ENCODE measurements at regions not wholly inside any gene's neighbourhood (a gene's known extent, or its start where the extent isn't known, plus 50 kb on each side); places are given as distances from the start of the nearest gene placed in this dataset.
"Not testable (repeated sequence)": the region's sequence is repeated elsewhere in the genome, so short reads cannot be mapped to it uniquely, and the experiment has no call there.

DNA sequence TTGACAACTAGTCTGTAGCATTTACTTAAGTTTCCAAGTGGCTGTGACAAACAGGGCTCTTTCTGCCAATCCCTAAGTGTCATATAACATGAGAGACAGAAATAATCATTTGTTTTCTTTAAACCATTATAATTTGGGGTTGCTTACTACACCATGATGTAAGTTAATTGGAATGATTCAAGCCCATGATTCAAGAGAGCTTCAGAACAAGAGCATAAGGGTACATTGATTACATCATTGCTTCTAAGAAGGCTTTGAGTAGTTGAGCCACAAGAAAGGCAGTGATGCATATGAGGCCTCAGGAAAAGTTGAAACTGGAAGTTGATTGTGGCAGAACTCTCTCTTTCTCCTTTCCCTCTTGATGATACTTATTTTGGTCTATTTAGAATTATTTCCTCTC is 444.0 kb downstream of the CCER1 start:
- DNase-seq (ENCODE audit: low read depth, low spot score): no peak

DNA sequence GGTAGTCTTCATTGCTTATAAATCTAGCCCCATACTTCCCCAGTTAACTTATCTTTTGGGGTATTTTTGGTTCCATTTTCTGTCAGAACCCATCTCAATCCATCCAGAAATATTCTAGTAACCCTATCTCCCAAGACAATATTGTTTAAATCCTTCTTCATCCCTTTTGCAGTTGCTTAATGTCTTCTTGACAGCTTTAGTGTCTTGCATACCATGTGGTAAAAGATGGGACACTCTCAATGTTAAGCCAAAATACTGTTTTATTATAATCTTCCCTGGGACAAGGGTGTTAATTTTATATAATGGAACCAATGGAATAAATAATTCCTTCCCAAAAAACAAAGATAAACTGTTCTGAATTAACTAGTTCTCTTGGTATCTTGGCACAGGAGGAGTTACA is 450.2 kb downstream of the CCER1 start:
- DNase-seq (ENCODE audit: low read depth, low spot score): no peak

DNA sequence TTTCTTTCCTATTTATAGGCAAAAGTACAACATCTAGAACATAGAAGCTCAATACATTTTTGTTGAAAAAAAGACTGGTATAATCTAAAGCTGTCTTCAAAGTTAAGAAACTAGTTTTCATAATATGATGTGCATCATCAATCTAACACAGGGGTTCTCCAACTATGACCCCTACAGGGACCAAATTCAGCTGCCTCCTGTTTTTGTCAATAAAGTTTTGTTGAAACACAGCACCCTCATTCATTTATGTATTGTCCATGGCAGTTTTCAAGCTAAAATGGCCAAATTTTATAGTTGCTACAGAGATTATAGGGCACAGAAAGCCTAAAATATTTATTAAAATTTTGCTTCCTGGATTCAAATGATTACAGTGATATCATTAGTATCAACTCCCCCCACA is 452.9 kb downstream of the CCER1 start:
- DNase-seq (ENCODE audit: low read depth, low spot score): no peak

DNA sequence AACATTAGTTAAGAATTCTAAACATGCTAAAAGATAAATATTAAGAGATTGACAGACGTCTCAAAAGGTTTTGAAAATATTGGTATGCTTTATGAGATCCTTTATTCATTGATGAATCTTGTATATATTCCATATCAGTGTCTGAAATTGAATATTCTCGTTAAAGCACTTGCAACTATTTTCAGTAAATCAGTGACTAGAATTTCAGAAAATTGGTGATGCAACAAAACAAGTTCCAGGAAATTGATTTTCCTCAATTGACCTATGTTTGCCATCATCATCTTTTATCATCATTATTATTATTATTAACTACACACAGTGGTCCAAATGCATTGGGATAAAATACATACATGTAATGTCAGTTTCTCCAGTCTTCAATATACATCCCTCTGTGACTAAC is 453.6 kb downstream of the CCER1 start:
- DNase-seq (ENCODE audit: low read depth, low spot score): no peak

DNA sequence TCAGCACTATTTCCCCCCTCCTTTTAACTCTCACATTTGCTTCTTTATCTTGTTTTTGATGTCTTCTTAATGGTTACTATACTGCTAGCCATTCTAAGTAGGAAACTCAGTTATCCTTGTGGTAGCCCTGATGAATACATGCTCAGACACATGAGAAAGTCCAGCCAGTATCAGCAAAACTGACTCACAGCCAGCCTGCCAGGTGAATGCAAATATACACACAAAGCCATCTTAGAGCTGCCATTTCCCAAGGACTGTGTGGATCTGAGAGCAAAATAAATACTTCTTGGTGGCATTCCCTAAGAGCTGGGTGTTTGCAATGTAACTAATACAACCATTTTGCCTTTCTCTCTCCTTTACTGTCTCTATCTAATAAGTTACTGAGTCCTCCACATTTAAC is 455.2 kb downstream of the CCER1 start:
- no peak for DNase-seq (ENCODE audit: low read depth, low spot score)

DNA sequence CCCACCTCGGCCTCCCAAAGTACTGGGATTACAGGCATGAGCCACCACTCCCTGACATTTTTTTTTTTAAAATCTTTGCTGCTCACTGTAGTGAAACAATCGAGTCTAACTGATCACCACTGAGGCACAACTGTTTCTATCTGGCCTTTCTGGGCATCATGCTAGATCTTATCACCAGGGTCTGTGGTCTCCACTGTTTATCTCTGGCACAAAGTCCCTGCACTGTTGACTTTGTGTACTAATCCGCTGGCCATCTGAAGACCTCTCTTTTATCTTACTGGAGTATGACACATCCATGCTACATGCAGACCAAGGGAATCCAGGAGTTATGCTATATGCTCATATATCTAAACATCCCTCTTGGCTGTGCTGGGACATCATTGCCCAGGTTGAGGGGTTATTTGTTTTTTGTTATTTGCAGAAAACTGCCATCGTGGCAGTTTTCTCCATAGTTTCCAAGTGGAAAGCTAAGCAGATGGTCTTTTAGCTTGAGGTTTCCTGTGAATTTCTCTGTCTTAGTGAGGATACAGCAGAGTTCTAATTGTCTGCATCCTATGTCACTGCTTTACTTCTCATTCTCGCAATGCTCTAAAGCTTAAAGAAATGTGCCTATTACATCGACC is 456.9 kb downstream of the CCER1 start:
- DNase-seq (ENCODE audit: low read depth, low spot score): no peak

DNA sequence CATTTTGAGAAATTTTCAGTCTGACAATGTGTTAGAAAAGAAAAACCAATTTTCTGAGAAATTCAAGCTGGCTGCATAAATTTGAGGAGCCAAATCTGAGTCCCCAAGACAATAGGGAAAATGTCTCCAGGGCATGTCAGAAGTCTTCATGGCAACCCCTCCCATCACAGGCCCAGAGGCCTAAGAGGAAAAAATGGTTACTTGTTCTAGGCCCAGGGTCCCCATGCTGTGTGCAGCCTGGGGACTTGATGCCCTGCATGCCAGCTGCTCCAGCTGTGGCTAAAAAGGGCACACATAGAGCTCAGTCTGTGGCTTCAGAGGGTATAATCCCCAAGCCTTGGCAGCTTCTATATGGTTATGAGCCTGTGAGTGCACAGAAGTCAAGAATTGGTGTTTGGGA is 464.6 kb downstream of the CCER1 start:
- DNase-seq (ENCODE audit: low read depth, low spot score): no peak

DNA sequence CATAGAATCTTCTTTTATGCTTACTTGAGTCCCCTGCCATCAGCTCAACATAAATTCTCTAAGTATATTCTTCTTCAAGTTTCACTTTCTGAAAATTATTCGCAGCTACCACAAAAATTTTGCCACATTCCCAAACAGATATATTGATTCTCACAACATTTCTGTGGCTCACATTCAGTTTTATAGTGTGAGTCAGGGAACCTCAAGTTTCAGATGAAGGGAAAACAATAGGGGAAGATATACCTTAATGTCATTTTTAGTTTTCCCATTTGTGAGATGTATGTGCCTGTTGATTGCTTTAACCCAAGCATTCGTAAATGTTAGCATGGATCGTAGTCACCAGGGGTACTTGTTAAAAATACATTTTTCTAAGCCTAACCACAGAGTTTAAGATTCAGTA is 465.8 kb downstream of the CCER1 start:
- no peak for DNase-seq (ENCODE audit: low read depth, low spot score)

DNA sequence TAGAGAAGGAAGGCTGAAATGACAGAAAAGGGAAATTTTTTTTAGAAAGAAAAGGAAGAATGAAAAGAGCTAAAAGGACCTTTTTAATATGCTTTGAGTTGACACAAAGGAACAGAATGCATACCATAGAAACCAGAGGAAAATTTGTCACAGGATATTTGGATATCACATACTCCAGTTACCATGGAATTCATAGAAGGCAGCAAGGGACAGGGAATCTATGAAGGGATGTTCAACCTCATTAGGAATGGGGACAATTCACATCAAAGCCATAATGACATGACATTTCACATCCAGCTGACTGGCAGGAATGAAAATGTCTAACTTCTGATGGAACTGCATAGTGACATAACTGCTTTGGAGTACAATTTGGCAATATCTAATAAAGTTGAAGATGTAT is 469.4 kb downstream of the CCER1 start:
- no peak for DNase-seq (ENCODE audit: low read depth, low spot score)

DNA sequence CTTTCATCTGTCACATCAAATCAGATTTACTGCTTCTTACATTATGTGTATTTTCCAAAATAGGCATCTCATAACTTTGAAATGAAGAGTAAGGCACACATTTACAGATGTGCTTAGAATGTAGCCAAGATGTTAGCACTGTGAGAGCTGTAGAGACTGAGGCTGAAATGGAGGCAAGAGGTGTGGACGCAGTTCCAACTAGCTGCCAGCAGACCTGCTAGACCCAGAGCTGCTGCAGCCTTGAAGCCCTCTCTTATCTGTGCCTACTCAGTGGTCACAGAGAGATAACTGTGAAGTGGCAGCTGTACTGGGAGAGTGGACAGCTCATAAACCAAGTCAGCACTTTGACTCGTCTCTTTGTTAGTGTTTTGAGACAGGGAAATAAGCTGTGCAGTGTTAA is 470.9 kb downstream of the CCER1 start:
- no peak for DNase-seq (ENCODE audit: low read depth, low spot score)

DNA sequence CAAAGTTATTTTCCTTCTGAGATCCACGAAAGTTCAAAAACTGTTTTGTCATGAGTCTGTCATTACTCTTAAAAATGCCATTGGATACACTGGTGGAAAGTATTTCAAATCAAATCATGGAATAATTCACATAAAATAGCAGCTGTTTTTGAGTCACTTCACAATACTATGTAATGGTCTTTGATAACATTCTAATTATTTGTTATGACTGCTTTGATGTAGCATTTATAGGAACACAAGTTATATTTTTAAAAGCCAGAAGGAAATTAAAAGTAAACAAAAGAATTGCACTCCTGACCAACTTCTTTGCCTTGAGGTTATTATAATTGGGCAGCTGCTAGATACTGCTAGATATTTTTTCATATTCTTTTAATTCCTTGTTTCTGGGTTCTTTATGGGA is 473.2 kb downstream of the CCER1 start:
- no peak for DNase-seq (ENCODE audit: low read depth, low spot score)

DNA sequence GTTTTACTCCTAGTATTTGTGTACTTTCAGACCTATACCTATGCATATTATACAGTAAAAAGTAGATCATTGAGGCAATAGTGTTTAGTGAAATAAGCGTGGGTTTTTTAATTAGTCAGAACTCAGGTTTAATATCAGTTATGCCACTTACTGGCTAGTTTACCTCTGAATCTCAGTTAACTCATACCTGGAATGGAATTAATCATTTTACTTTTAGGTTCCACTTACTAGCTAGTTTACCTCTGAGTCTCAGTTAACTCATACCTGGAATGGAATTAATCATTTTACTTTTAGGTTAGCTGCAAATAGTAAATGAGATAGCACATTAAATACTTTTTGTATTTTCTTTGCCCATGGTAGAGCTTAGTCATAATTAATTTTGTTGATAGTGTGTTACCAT is 475.7 kb downstream of the CCER1 start:
- DNase-seq (ENCODE audit: low read depth, low spot score): no peak

DNA sequence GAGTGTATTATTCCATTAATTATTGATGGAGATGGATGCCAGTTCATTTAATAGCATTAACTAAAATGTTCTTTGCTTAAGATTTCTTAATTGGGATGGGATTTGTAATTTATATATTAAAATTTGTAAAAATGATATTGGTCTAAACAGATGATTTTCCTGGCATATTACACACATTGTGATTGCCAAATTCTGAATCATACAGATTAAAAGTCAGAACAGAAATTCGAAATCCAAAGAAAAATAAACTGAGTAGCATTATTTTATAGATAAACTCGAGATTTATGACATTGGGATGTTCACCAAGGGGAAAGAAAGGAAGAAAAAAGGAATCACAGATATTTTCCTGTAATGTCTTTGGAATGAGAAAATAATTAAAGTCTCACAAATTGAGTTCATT is 481.1 kb downstream of the CCER1 start:
- DNase-seq (ENCODE audit: low read depth, low spot score): no peak

DNA sequence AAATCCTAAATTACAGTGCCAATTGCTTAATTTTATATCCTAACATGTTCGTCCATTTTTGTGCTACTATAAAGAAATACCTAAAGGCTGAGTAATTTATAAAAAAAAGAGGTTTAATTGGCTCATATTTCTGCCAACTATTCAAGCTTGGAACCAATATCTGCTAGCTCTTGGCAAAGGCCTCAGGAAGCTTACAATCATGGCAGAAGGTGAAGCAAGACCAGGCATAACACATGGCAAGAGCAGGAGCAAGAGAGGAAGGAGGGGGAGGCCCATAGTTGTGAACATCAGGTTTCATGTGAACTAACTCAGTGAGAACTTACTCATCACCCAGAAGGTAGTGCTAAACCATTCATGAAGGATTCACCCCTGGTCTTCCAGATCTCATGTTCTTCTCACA is 494.3 kb downstream of the CCER1 start:
- no peak for DNase-seq (ENCODE audit: low read depth, low spot score)

DNA sequence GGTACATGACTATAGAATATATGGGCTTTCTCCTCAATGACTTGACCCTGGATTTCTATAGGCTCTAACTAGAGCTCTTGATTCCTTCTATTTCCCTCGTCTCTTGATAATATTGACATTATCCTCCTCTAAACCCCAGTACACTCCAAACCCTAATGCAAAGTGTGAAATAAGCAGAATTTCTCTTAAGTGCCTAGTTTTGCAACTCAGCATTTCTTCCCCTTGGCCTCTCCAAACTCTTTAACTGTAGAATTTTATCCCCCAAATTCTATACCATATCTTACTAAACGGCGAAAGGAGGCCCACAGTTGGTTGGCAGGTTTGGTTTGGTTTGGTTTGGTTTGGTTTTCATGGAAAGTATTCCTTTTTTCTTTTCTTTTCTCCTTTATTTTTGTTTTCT is 498.7 kb downstream of the CCER1 start:
- DNase-seq (ENCODE audit: low read depth, low spot score): no peak

DNA sequence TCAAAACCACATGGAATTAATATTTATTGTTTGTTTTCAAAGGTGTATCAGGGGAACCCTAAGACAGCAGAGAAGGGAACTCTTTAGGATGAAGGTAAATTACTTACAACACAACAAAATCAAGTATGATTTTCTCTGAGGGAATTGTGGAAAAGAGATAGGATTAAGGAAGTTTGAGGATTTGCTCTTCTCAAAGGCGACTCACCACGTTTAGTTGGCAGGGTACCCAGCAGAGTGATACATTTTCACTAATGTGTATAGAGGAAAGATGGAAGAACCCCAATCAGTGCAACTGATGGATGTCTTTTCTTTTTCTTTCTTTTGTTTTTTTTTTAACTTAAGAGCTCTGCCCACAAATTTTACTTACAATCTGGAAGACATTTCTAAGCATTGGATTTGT is 499.2 kb downstream of the CCER1 start:
- DNase-seq (ENCODE audit: low read depth, low spot score): no peak

DNA sequence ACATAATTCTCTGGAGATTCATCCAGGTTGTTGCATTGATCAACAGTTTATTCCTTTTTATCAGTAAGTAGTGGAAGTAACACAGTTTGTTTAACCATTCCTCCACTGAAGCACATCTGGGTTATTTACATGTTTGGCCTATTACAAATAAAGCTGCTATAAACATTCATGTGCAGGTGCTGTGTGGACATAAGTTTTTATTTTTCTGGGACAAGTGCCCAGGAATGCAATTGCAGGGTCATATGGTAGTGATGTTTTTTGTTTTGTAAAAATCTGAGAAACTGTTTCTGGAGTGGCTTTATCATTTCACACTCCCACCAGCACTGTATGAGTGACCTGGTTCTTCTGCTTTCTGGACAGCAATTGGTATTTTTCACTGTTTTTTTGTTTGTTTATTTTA is 505.4 kb downstream of the CCER1 start:
- DNase-seq (ENCODE audit: low read depth, low spot score): no peak

DNA sequence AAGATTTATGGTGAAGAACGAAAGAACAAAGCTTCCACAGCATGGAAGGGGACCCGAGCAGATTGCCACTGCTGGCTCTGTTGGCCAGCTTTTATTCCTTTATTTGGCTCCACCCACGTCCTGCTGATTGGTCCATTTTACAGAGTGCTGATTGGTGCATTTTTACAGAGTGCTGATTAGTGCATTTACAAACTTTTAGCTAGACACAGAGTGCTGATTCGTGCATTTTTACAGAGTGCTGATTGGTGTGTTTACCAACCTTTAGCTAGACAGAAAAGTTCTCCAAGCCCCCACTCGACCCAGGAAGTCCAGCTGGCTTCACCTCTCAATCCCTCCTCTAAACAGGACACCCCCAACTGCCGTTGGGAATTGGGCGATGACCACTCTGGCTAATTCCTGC is 511.5 kb downstream of the CCER1 start:
- not testable (repeated sequence) for DNase-seq (ENCODE audit: low read depth, low spot score)

DNA sequence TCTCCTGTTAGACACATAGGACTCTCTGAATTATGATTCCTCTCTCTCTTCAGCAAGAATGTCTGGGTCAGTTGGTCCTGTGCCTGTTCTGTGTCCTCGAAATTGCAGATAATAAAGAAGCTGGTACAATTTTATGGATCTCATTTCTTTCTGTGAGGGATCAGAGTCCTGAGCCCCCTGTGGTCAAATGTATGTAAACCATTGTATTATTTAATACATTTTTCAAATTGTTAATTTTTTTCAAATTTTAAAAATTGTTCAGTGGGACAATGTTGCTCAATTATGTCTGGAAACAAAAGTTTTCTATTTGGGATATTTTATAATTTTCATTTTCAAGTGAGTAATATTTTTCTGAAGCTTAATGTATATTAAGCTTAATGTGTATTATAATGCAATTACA is 513.5 kb downstream of the CCER1 start:
- DNase-seq (ENCODE audit: low read depth, low spot score): no peak

DNA sequence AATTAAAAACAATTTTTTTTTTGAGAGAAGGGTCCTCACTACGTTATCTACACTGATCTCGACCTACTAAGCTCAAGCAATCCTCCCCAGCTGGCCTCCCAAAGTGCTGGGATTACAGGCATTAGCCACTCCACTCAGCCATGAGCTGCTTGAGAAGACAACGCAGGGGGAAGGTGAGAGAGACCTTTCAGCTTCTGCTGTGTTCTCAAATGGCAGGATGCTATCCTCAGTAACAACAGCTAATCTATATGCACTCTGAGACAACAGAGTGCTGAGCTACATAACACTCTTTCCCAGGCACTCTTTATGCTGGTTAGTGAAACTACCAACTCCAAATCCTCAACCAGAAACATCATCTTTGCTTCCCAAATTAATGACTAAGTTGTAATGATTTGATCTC is 526.1 kb downstream of the CCER1 start:
- DNase-seq (ENCODE audit: low read depth, low spot score): no peak

DNA sequence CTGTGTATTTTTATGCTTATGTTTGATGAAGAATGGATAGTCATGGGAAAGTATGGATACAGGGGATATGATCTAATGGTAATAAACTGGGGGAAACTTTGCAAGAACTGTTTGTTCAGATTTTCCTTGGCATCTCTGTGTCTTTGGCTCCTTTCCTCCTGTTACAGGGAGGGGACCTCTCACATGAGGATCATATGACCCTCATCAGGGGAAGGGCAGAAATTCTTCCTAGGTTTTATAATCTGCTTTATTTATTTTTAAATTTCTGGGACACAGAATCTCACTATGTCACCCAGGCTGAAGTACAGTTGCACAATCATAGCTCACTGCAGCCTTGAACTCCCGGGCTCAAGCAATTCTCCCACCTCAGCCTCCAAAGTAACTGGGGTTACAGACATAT is 526.5 kb downstream of the CCER1 start:
- DNase-seq (ENCODE audit: low read depth, low spot score): no peak

DNA sequence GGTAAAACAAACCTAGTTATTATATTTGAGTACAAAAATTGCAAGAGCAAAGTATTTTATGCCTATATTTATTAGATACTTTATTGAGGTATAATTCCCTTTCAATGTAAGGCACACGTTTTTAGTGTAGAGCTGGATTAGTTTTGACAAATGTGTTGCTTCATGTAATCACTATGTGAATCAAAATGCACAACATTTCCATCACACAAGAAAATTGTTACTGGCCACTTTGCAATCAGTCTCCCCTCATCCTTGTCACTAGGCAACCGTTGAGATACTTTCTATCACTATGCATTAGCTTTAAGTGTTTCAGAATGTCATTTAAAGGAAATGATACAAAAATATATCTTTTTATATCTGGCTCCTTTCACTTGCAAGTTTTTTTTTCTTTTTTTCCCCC is 531.0 kb downstream of the CCER1 start:
- DNase-seq (ENCODE audit: low read depth, low spot score): no peak

DNA sequence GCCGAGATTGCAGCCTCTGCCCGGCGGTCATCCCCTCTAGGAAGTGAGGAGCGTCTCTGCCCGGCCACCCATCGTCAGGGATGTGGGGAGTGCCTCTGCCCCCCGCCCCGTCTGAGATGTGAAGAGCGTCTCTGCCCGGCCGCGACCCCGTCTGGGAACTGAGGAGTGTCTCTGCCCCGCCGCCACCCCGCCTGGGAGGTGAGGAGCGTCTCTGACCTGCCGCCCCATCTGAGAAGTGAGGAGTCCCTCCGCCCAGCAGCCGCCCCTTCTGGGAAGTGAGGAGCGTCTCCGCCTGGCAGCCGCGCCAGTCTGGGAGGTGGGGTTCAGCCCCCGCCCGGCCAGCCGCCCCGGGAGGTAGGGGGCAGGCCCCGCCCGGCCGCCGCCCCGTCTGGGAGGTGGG is 544.0 kb downstream of the CCER1 start:
- no peak for DNase-seq (ENCODE audit: low read depth, low spot score)

DNA sequence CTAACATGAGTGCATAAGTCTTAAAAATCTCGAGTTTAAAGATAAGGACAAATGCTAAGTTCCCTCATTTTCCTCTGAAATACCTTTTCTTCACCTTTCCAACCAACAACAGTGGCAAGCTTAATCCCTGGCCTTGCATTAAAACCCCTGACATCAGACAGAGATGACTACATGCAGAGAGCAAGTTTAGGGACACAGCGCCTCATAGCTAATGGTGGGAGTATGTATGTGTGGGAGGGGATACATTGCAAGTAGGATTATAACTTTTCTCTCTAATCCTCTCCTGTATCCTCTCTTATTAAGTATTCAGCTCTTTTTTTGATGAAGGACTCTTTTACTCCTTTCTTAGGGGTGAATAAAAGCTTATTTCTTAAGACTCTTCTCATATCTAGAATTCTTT is 547.1 kb downstream of the CCER1 start:
- no peak for DNase-seq (ENCODE audit: low read depth, low spot score)

DNA sequence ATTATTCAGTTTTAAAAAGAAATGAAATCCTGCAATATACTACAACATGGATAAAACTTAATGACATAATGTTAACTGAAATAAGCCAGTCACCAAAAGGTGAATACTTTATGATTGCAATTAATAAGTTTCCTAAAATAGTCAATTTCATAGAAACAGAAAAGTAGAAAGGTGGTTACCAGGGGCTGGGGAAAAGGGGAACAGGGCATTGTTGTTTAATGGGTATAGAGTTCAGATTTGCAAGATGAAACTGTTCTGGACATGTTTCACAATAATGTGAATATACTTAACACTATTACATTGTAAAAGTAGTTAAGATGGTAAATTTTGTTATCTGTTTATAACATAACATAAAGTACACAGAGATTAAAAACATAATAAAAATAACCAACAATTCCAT is 550.9 kb downstream of the CCER1 start:
- no peak for DNase-seq (ENCODE audit: low read depth, low spot score)

All from smooth muscle cell of the brain vasculature (primary cell).